BJ (cell line): ENCODE measurements at regions not wholly inside any gene's neighbourhood (a gene's known extent, or its start where the extent isn't known, plus 50 kb on each side); places are given as distances from the start of the nearest gene placed in this dataset.

Experiments used
- CTCF ChIA-PET: fragments of 350-600 bp; formaldehyde crosslinking; extraction: SDS; loops from one replicate; lab custom pipeline; 2021; ENCODE audit warnings: antibody characterized with exemption, inconsistent platforms; lab: Yijun Ruan, JAX
- POLR2A ChIA-PET: fragments of 300-600 bp; sonication (Branson Sonifier 250); formaldehyde crosslinking; extraction: SDS; loops from one replicate; lab custom pipeline; 2021; ENCODE audit warnings: antibody characterized with exemption; lab: Charles Lee
- DNase-seq: peaks from one replicate; pipeline ENCODE4 v3.0.0-alpha.2; 2011; ENCODE audit warnings: low read depth
- H3K27me3 ChIP-seq: 2 replicates; pipeline ENCODE4 v1.6.0; 2011; ENCODE audit warnings: low read length; ENCODE audit not compliant: control insufficient read depth, insufficient read depth
- H3K36me3 ChIP-seq: 2 replicates; pipeline ENCODE4 v1.5.1; 2011; ENCODE audit warnings: low read length; ENCODE audit not compliant: control insufficient read depth, insufficient read depth
- H3K4me3 ChIP-seq: 2 replicates; pipeline ENCODE4 v1.5.1; 2011; ENCODE audit warnings: low read depth, mild to moderate bottlenecking, control low read depth, low read length
- TF ChIP-seq, protein P1 (sequence below): IDR thresholded peaks from 2 replicates; pipeline ENCODE4 v1.5.1; 2011; ENCODE audit warnings: low read depth, mild to moderate bottlenecking, control low read depth, inconsistent platforms, low read length, moderate library complexity; ENCODE audit not compliant: insufficient read depth

DNA sequence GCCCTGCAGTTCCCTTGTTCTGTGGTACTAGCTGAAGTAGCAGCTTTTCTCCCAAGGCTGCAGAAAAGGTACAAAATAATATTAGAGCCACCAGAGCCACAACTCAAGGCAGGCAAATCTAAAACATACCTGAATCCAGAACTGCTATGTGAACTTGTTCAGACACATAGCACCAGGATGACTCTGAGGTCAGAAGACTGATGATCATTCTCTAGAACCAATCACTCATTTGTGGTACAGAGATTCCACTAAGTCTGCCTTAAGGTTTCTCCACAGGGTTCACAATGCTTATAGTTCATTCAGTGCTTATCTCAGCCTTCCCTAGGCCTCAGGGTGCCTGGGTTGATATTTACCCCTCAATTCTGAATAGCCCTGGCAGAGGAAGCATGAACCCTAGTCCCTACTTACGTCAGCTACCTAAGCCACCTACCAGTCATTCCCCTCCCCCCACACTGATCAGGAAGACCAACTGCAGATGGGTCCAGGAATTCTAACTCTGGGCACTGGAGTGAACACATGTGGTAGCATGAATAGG, 140.9 kb upstream of the MOCS1 start:
- Histone ChIP-seq H3K36me3 (no peaks in the 10 kb centered on the region), H3K27me3 (no peaks in the 10 kb centered on the region), H3K4me3 (no peak overlapping the region)
- ChIA-PET CTCF (interaction anchor here (0.6 kb wide), 1 partner anchor 508 kb away, joined by 3 read pairs; no protein-coding TSS in a partner anchor), POLR2A (no interaction called here)
- TF ChIP-seq, protein P1, sequence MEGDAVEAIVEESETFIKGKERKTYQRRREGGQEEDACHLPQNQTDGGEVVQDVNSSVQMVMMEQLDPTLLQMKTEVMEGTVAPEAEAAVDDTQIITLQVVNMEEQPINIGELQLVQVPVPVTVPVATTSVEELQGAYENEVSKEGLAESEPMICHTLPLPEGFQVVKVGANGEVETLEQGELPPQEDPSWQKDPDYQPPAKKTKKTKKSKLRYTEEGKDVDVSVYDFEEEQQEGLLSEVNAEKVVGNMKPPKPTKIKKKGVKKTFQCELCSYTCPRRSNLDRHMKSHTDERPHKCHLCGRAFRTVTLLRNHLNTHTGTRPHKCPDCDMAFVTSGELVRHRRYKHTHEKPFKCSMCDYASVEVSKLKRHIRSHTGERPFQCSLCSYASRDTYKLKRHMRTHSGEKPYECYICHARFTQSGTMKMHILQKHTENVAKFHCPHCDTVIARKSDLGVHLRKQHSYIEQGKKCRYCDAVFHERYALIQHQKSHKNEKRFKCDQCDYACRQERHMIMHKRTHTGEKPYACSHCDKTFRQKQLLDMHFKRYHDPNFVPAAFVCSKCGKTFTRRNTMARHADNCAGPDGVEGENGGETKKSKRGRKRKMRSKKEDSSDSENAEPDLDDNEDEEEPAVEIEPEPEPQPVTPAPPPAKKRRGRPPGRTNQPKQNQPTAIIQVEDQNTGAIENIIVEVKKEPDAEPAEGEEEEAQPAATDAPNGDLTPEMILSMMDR = no peak
- DNase-seq = no peak

DNA sequence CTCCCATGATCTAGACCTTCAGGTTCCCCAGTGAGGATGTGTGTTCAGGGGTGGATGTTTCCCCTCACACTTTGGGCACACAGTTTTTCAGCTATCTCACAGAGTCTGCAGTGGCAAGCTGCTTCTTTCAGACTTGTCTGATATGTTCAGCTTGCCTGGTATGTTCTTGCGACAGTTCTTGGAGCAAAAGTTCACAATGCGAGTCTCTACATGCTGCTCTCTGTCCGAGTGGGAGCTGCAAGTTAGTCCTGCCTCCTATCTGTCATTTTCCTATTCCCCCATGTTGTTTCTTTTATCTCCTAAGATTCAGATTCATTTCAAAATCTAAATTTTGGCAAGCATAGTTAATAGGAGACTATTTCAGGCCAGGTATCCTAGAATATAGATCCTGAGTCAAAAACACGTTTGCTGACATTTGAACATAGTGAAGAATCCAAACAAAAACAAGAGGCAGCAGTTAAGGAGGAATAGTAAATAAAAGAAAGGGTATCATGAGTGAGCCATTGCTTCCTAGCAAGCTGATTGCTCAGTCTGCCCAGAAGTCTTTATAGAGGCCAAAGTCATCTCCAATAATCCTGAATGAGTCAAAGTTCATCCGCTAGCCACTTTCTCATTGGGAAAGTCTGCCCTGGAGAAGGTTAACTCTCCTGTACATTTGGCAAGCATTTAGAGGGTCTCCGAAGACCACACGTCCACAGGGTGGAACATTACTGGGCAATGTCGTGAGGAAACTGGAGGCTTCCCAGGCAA, 140.2 kb upstream of the MOCS1 start:
- ChIA-PET CTCF (interaction anchor here (0.6 kb wide), 1 partner anchor 508 kb away, joined by 3 read pairs; no protein-coding TSS in a partner anchor), POLR2A (no interaction called here)
- DNase-seq = no peak
- no peak overlapping the region for H3K4me3 ChIP-seq
- no peaks in the 10 kb centered on the region for H3K27me3 ChIP-seq
- no peaks in the 10 kb centered on the region for H3K36me3 ChIP-seq
- TF ChIP-seq, protein P1 = no peak

DNA sequence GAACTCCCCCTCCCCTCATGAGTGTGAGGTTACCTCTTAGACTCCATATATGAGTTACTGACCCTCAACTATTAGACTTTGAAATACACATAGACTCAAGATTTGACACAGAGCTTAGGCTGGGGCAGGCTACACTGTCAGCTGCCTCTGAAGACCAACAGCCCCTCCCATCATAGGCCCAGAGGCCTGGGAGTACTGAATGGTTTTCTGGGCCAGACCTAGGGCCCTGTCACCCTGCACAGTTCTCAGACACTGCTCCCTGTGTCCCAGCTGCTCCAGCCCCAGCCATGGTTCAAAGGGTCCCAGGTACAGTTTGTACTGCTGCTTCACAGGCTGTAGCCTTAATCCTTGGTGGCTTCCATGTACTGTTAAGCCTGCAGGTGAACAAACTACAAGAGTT, 132.1 kb upstream of the MOCS1 start:
- DNase-seq = no peak
- Histone ChIP-seq H3K27me3 (no peaks in the 10 kb centered on the region), H3K36me3 (no peaks in the 10 kb centered on the region), H3K4me3 (no peak overlapping the region)
- ChIA-PET CTCF (no interaction called here), POLR2A (no interaction called here)
- TF ChIP-seq, protein P1 = no peak

DNA sequence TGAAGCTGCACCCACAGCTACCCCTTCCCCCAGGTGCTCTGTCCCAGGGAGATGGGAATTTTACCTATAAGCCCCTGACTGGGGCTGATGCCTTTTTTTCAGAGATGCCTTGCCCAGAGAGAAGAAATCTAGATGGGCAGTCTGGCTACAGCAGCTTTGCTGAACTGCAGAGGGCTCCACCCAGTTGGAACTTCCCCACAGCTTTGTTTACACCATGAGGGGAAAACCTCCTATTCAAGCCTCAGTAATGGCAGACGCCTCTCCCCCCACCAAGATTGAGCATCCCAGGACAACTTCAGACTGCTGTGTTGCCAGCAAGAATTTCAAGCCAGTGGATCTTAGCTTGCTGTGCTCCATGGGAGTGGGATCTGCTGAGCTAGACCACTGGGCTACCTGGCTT, 122.6 kb upstream of the MOCS1 start:
- TF ChIP-seq, protein P1 = no peak
- ChIA-PET POLR2A (no interaction called here), CTCF (no interaction called here)
- H3K27me3 ChIP-seq = no peaks in the 10 kb centered on the region
- no peak overlapping the region for H3K4me3 ChIP-seq
- no peaks in the 10 kb centered on the region for H3K36me3 ChIP-seq
- no peak for DNase-seq

DNA sequence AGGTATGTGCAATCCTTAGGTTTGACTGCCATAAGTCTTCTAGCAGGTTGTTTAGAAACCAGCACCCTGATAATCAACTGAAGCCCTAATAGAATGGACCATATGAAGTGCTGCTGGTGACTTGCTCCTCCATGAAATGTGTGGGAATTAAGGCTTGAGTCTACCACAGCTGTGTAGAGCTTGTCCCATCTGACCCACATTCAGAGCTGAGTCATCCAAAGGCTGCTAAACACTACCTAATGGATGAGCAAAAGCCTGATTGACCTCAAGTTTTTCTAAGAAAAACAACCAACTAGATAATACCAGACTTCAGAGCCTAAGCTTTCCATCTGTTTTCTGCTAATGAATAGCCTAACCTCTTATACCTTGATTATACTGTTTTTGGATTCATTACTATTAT, 120.3 kb upstream of the MOCS1 start:
- Histone ChIP-seq H3K27me3 (no peaks in the 10 kb centered on the region), H3K4me3 (no peak overlapping the region), H3K36me3 (no peaks in the 10 kb centered on the region)
- CTCF ChIA-PET = no interaction called here
- TF ChIP-seq, protein P1 = no peak
- POLR2A ChIA-PET = no interaction called here
- no peak for DNase-seq
